ENCODE measurements at regions not wholly inside any gene's neighbourhood (a gene's known extent, or its start where the extent isn't known, plus 50 kb on each side); places are given as distances from the start of the nearest gene placed in this dataset.

- no peak for TF ChIP-seq CTCF (conservative IDR thresholded peaks at IDR 0.05 in 1 of 2, IDR thresholded peaks at IDR 0.05 in 1 of 2; ENCODE audit: low read depth in 1 of 2, low read length in 2 of 2)
- TF ChIP-seq EZH2 (IDR thresholded peaks at IDR 0.05; ENCODE audit: low read length, missing control alignments), result no peak
These were observed 277.6 kb downstream of the ZNF608 start for GRCh38 chr5:124468671-124469411.

All from fibroblast of lung (primary cell).